ENCODE measurements at regions not wholly inside any gene's neighbourhood (a gene's known extent, or its start where the extent isn't known, plus 50 kb on each side); places are given as distances from the start of the nearest gene placed in this dataset.

- TF ChIP-seq MXI1 (IDR thresholded peaks at IDR 0.05; ENCODE audit: borderline replicate concordance, low read depth, low read length) (no peak), FOS (IDR thresholded peaks at IDR 0.05; ENCODE audit: low read depth, low read length) (no peak), RAD21 (IDR thresholded peaks at IDR 0.05; ENCODE audit: low read length) (no peak), RCOR1 (IDR thresholded peaks at IDR 0.05; ENCODE audit: insufficient replicate concordance, low read length) (no peak)
- TF ChIP-seq, protein P1, sequence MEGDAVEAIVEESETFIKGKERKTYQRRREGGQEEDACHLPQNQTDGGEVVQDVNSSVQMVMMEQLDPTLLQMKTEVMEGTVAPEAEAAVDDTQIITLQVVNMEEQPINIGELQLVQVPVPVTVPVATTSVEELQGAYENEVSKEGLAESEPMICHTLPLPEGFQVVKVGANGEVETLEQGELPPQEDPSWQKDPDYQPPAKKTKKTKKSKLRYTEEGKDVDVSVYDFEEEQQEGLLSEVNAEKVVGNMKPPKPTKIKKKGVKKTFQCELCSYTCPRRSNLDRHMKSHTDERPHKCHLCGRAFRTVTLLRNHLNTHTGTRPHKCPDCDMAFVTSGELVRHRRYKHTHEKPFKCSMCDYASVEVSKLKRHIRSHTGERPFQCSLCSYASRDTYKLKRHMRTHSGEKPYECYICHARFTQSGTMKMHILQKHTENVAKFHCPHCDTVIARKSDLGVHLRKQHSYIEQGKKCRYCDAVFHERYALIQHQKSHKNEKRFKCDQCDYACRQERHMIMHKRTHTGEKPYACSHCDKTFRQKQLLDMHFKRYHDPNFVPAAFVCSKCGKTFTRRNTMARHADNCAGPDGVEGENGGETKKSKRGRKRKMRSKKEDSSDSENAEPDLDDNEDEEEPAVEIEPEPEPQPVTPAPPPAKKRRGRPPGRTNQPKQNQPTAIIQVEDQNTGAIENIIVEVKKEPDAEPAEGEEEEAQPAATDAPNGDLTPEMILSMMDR (conservative IDR thresholded peaks at IDR 0.05; ENCODE audit: low read depth, low read length), result no peak
- TF ChIP-seq, protein P2, sequence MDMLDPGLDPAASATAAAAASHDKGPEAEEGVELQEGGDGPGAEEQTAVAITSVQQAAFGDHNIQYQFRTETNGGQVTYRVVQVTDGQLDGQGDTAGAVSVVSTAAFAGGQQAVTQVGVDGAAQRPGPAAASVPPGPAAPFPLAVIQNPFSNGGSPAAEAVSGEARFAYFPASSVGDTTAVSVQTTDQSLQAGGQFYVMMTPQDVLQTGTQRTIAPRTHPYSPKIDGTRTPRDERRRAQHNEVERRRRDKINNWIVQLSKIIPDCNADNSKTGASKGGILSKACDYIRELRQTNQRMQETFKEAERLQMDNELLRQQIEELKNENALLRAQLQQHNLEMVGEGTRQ (IDR thresholded peaks at IDR 0.05; ENCODE audit: low read depth, low read length), result no peak
Measured at GRCh38 chr1:163408262-163408661, 86.5 kb downstream of the NUF2 start.

Data from IMR-90 (cell line).